SK-N-SH (cell line): ENCODE measurements at regions not wholly inside any gene's neighbourhood (a gene's known extent, or its start where the extent isn't known, plus 50 kb on each side); places are given as distances from the start of the nearest gene placed in this dataset.

Experiments used
- CTCF ChIP-seq: fragments of 200-600 bp; sonication (generic); IDR thresholded peaks from 2 replicates; pipeline ENCODE4 v1.6.1; 2017; ENCODE audit warnings: antibody characterized with exemption, mild to moderate bottlenecking, moderate library complexity
- EP300 ChIP-seq, 2 experiments: IDR thresholded peaks; 2 replicates each; pipeline versions ENCODE4 v1.4.0 to v1.6.1; 2012; ENCODE audit warnings: borderline replicate concordance in 1 of 2, low read depth in 1 of 2, low read length in 1 of 2
- FOXM1 ChIP-seq: IDR thresholded peaks from 2 replicates; pipeline ENCODE4 v1.4.0; 2012; ENCODE audit warnings: low read depth, mild to moderate bottlenecking
- GATA2 ChIP-seq: sonication (generic); formaldehyde crosslinking; IDR thresholded peaks from 2 replicates; pipeline ENCODE4 v1.5.0; 2020; ENCODE audit warnings: mild to moderate bottlenecking, missing genetic modification reagents
- JUND ChIP-seq: IDR thresholded peaks from 2 replicates; pipeline ENCODE4 v1.4.0; 2012
- MAX ChIP-seq: IDR thresholded peaks from 2 replicates; pipeline ENCODE4 v1.4.0; 2012; ENCODE audit warnings: low read depth
- MXI1 ChIP-seq: IDR thresholded peaks from 2 replicates; pipeline ENCODE4 v1.6.1; 2012; ENCODE audit warnings: mild to moderate bottlenecking, low read depth, low read length, improper control_type of control experiment
- NFIC ChIP-seq: IDR thresholded peaks from 2 replicates; pipeline ENCODE4 v1.4.0; 2012; ENCODE audit warnings: borderline replicate concordance
- POLR2AphosphoS5 ChIP-seq: IDR thresholded peaks from 2 replicates; pipeline ENCODE4 v1.6.1; 2012; ENCODE audit warnings: low read depth, low read length
- RFX5 ChIP-seq: IDR thresholded peaks from 2 replicates; pipeline ENCODE4 v1.6.1; 2012; ENCODE audit warnings: mild to moderate bottlenecking, improper control_type of control experiment, low read length
- USF1 ChIP-seq: IDR thresholded peaks from 2 replicates; pipeline ENCODE4 v1.4.0; 2012; ENCODE audit warnings: low read depth, borderline replicate concordance
- USF2 ChIP-seq: fragments of 150-350 bp; IDR thresholded peaks from 2 replicates; pipeline ENCODE4 v1.6.1; 2017; ENCODE audit warnings: antibody characterized with exemption, low read length, low read depth, borderline replicate concordance
- TF ChIP-seq, protein P1 (sequence below): fragments of 150-350 bp; IDR thresholded peaks from 2 replicates; pipeline ENCODE4 v1.6.1; 2016; ENCODE audit warnings: mild to moderate bottlenecking, low read depth, low read length

- TF ChIP-seq POLR2AphosphoS5 = no peak
- TF ChIP-seq RFX5 = no peak
- no peak for TF ChIP-seq EP300 (IDR thresholded peaks at IDR 0.05; ENCODE audit: borderline replicate concordance in 1 of 2, low read depth in 1 of 2, low read length in 1 of 2)
- no peak for TF ChIP-seq FOXM1
- no peak for TF ChIP-seq MAX
- TF ChIP-seq CTCF = no peak
- TF ChIP-seq USF1 = no peak
- no peak for TF ChIP-seq NFIC
- no peak for TF ChIP-seq JUND
- TF ChIP-seq USF2 = no peak
- TF ChIP-seq, protein P1, sequence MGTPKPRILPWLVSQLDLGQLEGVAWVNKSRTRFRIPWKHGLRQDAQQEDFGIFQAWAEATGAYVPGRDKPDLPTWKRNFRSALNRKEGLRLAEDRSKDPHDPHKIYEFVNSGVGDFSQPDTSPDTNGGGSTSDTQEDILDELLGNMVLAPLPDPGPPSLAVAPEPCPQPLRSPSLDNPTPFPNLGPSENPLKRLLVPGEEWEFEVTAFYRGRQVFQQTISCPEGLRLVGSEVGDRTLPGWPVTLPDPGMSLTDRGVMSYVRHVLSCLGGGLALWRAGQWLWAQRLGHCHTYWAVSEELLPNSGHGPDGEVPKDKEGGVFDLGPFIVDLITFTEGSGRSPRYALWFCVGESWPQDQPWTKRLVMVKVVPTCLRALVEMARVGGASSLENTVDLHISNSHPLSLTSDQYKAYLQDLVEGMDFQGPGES = no peak
- no peak for TF ChIP-seq GATA2
- TF ChIP-seq MXI1 = no peak
Observed at GRCh38 chr2:45237128-45237527, 227.9 kb upstream of the SIX2 start.
